IMR-90 (cell line): ENCODE measurements at regions not wholly inside any gene's neighbourhood (a gene's known extent, or its start where the extent isn't known, plus 50 kb on each side); places are given as distances from the start of the nearest gene placed in this dataset.

ENCODE experiments used
- ATAC-seq: fragments of 200-7000 bp; cut with Tn5 transposase; 2 replicates; pipeline ENCODE4 v1.9.1; 2020; ENCODE audit warnings: low read depth, mild to moderate bottlenecking, moderate library complexity
- BruUV-seq: library from RNA; stranded (reverse); fragments of 400-500 nt; replicated peaks from 2 replicates; lab custom pipeline; 2021; lab: Mats Ljungman, UMichigan
- CTCF ChIA-PET: fragments of 300-600 bp; formaldehyde crosslinking; extraction: SDS; loops from one replicate; lab custom pipeline; 2021; ENCODE audit warnings: antibody characterized with exemption; lab: Yijun Ruan, JAX
- POLR2A ChIA-PET: fragments of 300-600 bp; sonication (Branson Sonifier 250); formaldehyde crosslinking; loops from one replicate; lab custom pipeline; 2022; ENCODE audit warnings: antibody characterized with exemption; ENCODE audit not compliant: unreplicated experiment; lab: Charles Lee
- DNase-seq: peaks from one replicate; pipeline ENCODE4 v3.0.0; 2013
- H2AFZ ChIP-seq: replicated peaks from 2 replicates; pipeline ENCODE3; 2013; ENCODE audit warnings: low read length, mild to moderate bottlenecking; ENCODE audit not compliant: poor library complexity
- H2AK5ac ChIP-seq: 2 replicates; pipeline ENCODE4 v1.6.1; 2013; ENCODE audit warnings: low read depth, low read length, inconsistent platforms
- H2AK9ac ChIP-seq: replicated peaks from 2 replicates; pipeline ENCODE3; 2013; ENCODE audit warnings: mild to moderate bottlenecking, low read depth, low read length, moderate library complexity; ENCODE audit not compliant: poor library complexity
- H2BK120ac ChIP-seq: 2 replicates; pipeline ENCODE4 v1.6.1; 2013; ENCODE audit warnings: low read depth, low read length, inconsistent platforms
- H2BK15ac ChIP-seq: 3 replicates; pipeline ENCODE4 v1.6.1; 2013; ENCODE audit warnings: low read depth, low read length, inconsistent platforms
- H2BK20ac ChIP-seq: 2 replicates; pipeline ENCODE4 v1.6.1; 2013; ENCODE audit warnings: low read depth, mild to moderate bottlenecking, inconsistent platforms, low read length, moderate library complexity
- H2BK5ac ChIP-seq: 2 replicates; pipeline ENCODE4 v1.6.1; 2013; ENCODE audit warnings: mild to moderate bottlenecking, low read depth, low read length, inconsistent platforms; ENCODE audit not compliant: poor library complexity, severe bottlenecking
- H3K14ac ChIP-seq: replicated peaks from 2 replicates; pipeline ENCODE4 v1.6.1; 2013; ENCODE audit warnings: low read depth, low read length, inconsistent platforms
- H3K18ac ChIP-seq: 2 replicates; pipeline ENCODE4 v1.6.1; 2013; ENCODE audit warnings: low read depth, low read length, control low read depth
- H3K23ac ChIP-seq: 2 replicates; pipeline ENCODE4 v1.6.1; 2013; ENCODE audit warnings: low read depth, low read length, inconsistent platforms
- H3K27ac ChIP-seq: 2 replicates; pipeline ENCODE4 v1.5.1; 2013; ENCODE audit warnings: mild to moderate bottlenecking, control low read depth, low read length; ENCODE audit not compliant: insufficient read depth
- H3K27me3 ChIP-seq: 2 replicates; pipeline ENCODE4 v1.6.1; 2013; ENCODE audit warnings: low read length; ENCODE audit not compliant: control insufficient read depth, insufficient read depth
- H3K36me3 ChIP-seq: 2 replicates; pipeline ENCODE4 v1.6.1; 2013; ENCODE audit warnings: low read length, mixed read lengths; ENCODE audit not compliant: control insufficient read depth, insufficient read depth
- H3K4ac ChIP-seq: 2 replicates; pipeline ENCODE4 v1.6.1; 2013; ENCODE audit warnings: low read depth, low read length, inconsistent platforms
- H3K4me1 ChIP-seq: 2 replicates; pipeline ENCODE4 v1.6.1; 2013; ENCODE audit warnings: low read length, mixed read lengths; ENCODE audit not compliant: control insufficient read depth, insufficient read depth
- H3K4me2 ChIP-seq: 2 replicates; pipeline ENCODE4 v1.6.1; 2013; ENCODE audit warnings: low read depth, mild to moderate bottlenecking, control low read depth, low read length, moderate library complexity
- H3K4me3 ChIP-seq: 2 replicates; pipeline ENCODE4 v1.5.1; 2013; ENCODE audit warnings: low read depth, mild to moderate bottlenecking, control low read depth, low read length, moderate library complexity; ENCODE audit not compliant: insufficient read depth
- H3K56ac ChIP-seq: 2 replicates; pipeline ENCODE4 v1.6.1; 2013; ENCODE audit warnings: low read length, inconsistent platforms; ENCODE audit not compliant: insufficient read depth; ENCODE audit errors: extremely low read depth
- H3K79me1 ChIP-seq, 2 experiments: 2 replicates each; pipeline ENCODE4 v1.6.1; 2013; ENCODE audit warnings: low read length in 2 of 2, inconsistent platforms in 1 of 2, low read depth in 1 of 2
- H3K9ac ChIP-seq: 2 replicates; pipeline ENCODE4 v1.6.1; 2013; ENCODE audit warnings: low read depth, low read length, control low read depth
- H3K9me1 ChIP-seq: 2 replicates; pipeline ENCODE4 v1.6.1; 2013; ENCODE audit warnings: low read length, inconsistent platforms; ENCODE audit not compliant: insufficient read depth
- H3K9me3 ChIP-seq: 2 replicates; pipeline ENCODE4 v1.6.1; 2013; ENCODE audit warnings: low read length; ENCODE audit not compliant: control insufficient read depth, insufficient read depth
- H4K20me1 ChIP-seq: 2 replicates; pipeline ENCODE4 v1.6.1; 2013; ENCODE audit warnings: low read length, inconsistent platforms; ENCODE audit not compliant: insufficient read depth
- H4K5ac ChIP-seq: 2 replicates; pipeline ENCODE4 v1.6.1; 2013; ENCODE audit warnings: mild to moderate bottlenecking, low read depth, low read length, control low read depth
- H4K8ac ChIP-seq, 2 experiments: 2 replicates each; pipeline ENCODE4 v1.6.1; 2013; ENCODE audit warnings: low read depth in 2 of 2, low read length in 2 of 2, control low read depth in 1 of 2, inconsistent platforms in 1 of 2
- H4K91ac ChIP-seq: 2 replicates; pipeline ENCODE4 v1.6.1; 2013; ENCODE audit warnings: low read depth, low read length, inconsistent platforms; ENCODE audit not compliant: insufficient read depth
- BHLHE40 ChIP-seq: fragments of 150-350 bp; IDR thresholded peaks from 2 replicates; pipeline ENCODE4 v1.6.1; 2016; ENCODE audit warnings: mild to moderate bottlenecking, low read depth, low read length
- FOS ChIP-seq: fragments of 150-350 bp; IDR thresholded peaks from 2 replicates; pipeline ENCODE4 v1.6.1; 2016; ENCODE audit warnings: low read depth, low read length
- MAZ ChIP-seq: IDR thresholded peaks from 2 replicates; pipeline ENCODE4 v1.6.1; 2012; ENCODE audit warnings: low read depth, mild to moderate bottlenecking, low read length, improper control_type of control experiment, moderate library complexity, borderline replicate concordance
- MXI1 ChIP-seq: IDR thresholded peaks from 2 replicates; pipeline ENCODE4 v1.6.1; 2012; ENCODE audit warnings: low read depth, mild to moderate bottlenecking, low read length, moderate library complexity, borderline replicate concordance
- POLR2A ChIP-seq: IDR thresholded peaks from 2 replicates; pipeline ENCODE4 v1.6.1; 2012; ENCODE audit warnings: mild to moderate bottlenecking, low read depth, low read length
- RCOR1 ChIP-seq: IDR thresholded peaks from 2 replicates; pipeline ENCODE4 v1.6.1; 2012; ENCODE audit warnings: mild to moderate bottlenecking, low read length, improper control_type of control experiment; ENCODE audit not compliant: insufficient replicate concordance
- USF2 ChIP-seq: fragments of 150-350 bp; IDR thresholded peaks from 2 replicates; pipeline ENCODE4 v1.6.1; 2017; ENCODE audit warnings: mild to moderate bottlenecking, antibody characterized with exemption, low read length, low read depth
- WGBS, 2 experiments: methylation state at CpG; one replicate each; pipeline versions ENCODE4 v1.1.5 to v1.1.7; 2013; ENCODE audit warnings: missing lambda C conversion rate in 2 of 2; ENCODE audit not compliant: insufficient read length in 1 of 2; ENCODE audit errors: extremely low coverage in 2 of 2; 5-methylcytosine and 5-hydroxymethylcytosine counted together
- dilution Hi-C: fragments of 300-500 bp; cut with HindIII; formaldehyde crosslinking; loops from one replicate; pipeline ENCODE4 v1.14.3; 2018; ENCODE audit warnings: low sequenced_read_pairs; ENCODE audit not compliant: unreplicated experiment
- in situ Hi-C: fragments of 300-500 bp; cut with MboI; formaldehyde crosslinking; loops from 3 replicates; pipeline ENCODE4 v1.14.3; 2019; ENCODE audit warnings: low sequenced_read_pairs, inconsistent platforms, mixed read lengths
- intact Hi-C: fragments of 100-400 bp; cut with micrococcal nuclease; formaldehyde crosslinking; loops from 2 replicates; pipeline ENCODE4 v1.10.0; 2022
- TF ChIP-seq, protein P1 (sequence below): conservative IDR thresholded peaks from 2 replicates; pipeline ENCODE4 v1.5.1; 2012; ENCODE audit warnings: mild to moderate bottlenecking, low read depth, low read length, improper control_type of control experiment

DNA sequence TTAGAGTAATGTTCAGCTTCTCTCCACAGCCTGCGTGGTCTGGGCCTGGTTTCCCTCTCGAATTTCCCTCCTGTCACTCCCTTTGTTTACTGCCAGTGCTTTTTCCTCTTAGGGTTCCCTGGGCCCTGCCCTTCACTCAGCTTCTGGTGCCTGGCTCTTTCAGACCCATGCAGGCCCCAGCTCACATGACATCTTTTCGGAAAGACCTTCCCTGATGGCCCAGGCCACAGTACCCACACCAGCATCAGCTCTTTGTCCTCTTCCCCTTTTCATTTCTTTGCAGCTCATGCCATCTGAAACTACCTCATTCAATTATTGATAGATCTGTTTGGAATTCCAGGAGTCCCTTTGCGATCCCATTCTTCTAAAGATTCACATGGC, 68.1 kb upstream of the ABL1 start:
- peak overlapping the region; percentile 6 for H2AK9ac ChIP-seq
- H3K9me3 ChIP-seq: no peaks in the 10 kb centered on the region
- no peak overlapping the region; the same call in 1 of the 2 replicates for H3K23ac ChIP-seq
- H2BK15ac ChIP-seq: no peak overlapping the region; the same call in 2 of the 3 replicates
- H2AFZ ChIP-seq: no peak overlapping the region
- WGBS, 2 experiments: 61% methylated on average over 3 of the region's 4 CpGs; no CpG with 5 or more reads in 1 of the 2 experiments
- ATAC-seq (no peak), DNase-seq (no peak)
- H3K9me1 ChIP-seq: peaks cover 23% of the 10 kb centered on the region
- H2BK5ac ChIP-seq: no peak overlapping the region
- 0 out of 2 replicates have a peak overlapping the region, but pooled peaks have one; percentile 69 for H2AK5ac ChIP-seq
- peak overlapping the region; percentile 43 for H3K14ac ChIP-seq
- H4K5ac ChIP-seq: 0 out of 2 replicates have a peak overlapping the region, but pooled peaks have one; percentile 2
- peak overlapping the region; percentile 45 to 46; a peak in 1 of 4 replicates for H4K8ac ChIP-seq
- TF ChIP-seq, protein P1, sequence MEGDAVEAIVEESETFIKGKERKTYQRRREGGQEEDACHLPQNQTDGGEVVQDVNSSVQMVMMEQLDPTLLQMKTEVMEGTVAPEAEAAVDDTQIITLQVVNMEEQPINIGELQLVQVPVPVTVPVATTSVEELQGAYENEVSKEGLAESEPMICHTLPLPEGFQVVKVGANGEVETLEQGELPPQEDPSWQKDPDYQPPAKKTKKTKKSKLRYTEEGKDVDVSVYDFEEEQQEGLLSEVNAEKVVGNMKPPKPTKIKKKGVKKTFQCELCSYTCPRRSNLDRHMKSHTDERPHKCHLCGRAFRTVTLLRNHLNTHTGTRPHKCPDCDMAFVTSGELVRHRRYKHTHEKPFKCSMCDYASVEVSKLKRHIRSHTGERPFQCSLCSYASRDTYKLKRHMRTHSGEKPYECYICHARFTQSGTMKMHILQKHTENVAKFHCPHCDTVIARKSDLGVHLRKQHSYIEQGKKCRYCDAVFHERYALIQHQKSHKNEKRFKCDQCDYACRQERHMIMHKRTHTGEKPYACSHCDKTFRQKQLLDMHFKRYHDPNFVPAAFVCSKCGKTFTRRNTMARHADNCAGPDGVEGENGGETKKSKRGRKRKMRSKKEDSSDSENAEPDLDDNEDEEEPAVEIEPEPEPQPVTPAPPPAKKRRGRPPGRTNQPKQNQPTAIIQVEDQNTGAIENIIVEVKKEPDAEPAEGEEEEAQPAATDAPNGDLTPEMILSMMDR: no peak
- no peak for TF ChIP-seq BHLHE40
- TF ChIP-seq MXI1: no peak
- TF ChIP-seq MAZ: no peak
- no peak for TF ChIP-seq RCOR1
- no peak for TF ChIP-seq FOS
- no peak for TF ChIP-seq USF2
- TF ChIP-seq POLR2A: no peak
- no peak overlapping the region for H4K91ac ChIP-seq
- no peak overlapping the region for H3K56ac ChIP-seq
- no peak overlapping the region for H3K27ac ChIP-seq
- no peaks in the 10 kb centered on the region for H3K27me3 ChIP-seq
- no peak overlapping the region for H3K4me3 ChIP-seq
- H2BK20ac ChIP-seq: no peak overlapping the region
- no peaks in the 10 kb centered on the region for H3K36me3 ChIP-seq
- H3K4me2 ChIP-seq: no peak overlapping the region
- H4K20me1 ChIP-seq: no peaks in the 10 kb centered on the region
- BruUV-seq: no TSS peak
- peak overlapping the region; percentile 61; the same call in 1 of the 2 replicates for H2BK120ac ChIP-seq
- peaks cover 28% of the 10 kb centered on the region for H3K4me1 ChIP-seq
- H3K79me1 ChIP-seq: peaks cover 29 to 78% of the 10 kb centered on the region in 2 experiments
- ChIA-PET CTCF (no interaction called here), POLR2A (interaction anchor here (0.6 kb wide), 1 partner anchor 68 kb away, joined by 3 read pairs; no protein-coding TSS in a partner anchor)
- H3K4ac ChIP-seq: peak overlapping the region; percentile 76
- in situ Hi-C loops: no loop called here
- dilution Hi-C loops: no loop called here
- intact Hi-C loops: no loop called here
- H3K9ac ChIP-seq: no peak overlapping the region
- no peak overlapping the region for H3K18ac ChIP-seq
